Stimulated activated CD4-positive, alpha-beta T cell treated with anti-CD3 and anti-CD28 coated beads, TNF-alpha, amount 100 ng/mL, for 48 hours (primary cell): ENCODE measurements at regions not wholly inside any gene's neighbourhood (a gene's known extent, or its start where the extent isn't known, plus 50 kb on each side); places are given as distances from the start of the nearest gene placed in this dataset.

Source experiments
- DNase-seq, 3 donors: peaks; one replicate each; pipeline ENCODE4 v3.0.0-alpha.2; 2020; ENCODE audit warnings: low read depth in 3 of 3

- no peak for DNase-seq
These were observed 135.6 kb downstream of the ACTL7B start for GRCh38 chr9:108720191-108720642.

- DNase-seq = no peak
These were observed 145.4 kb downstream of the ACTL7B start for GRCh38 chr9:108710424-108710823.

GRCh38 chr9:108709997-108710396 is 145.8 kb downstream of the ACTL7B start:
- DNase-seq = no peak

GRCh38 chr9:108709126-108709525 is 146.7 kb downstream of the ACTL7B start:
- DNase-seq = no peak

GRCh38 chr9:108708448-108708847 is 147.3 kb downstream of the ACTL7B start:
- DNase-seq = no peak

GRCh38 chr9:108707120-108707519 is 148.7 kb downstream of the ACTL7B start:
- no peak for DNase-seq

GRCh38 chr9:108704156-108704852 is 151.5 kb downstream of the ACTL7B start:
- no peak for DNase-seq

GRCh38 chr9:108703429-108703828 is 152.4 kb downstream of the ACTL7B start:
- no peak for DNase-seq

- no peak for DNase-seq
These were observed 153.1 kb downstream of the ACTL7B start for GRCh38 chr9:108702681-108703080.

GRCh38 chr9:108698801-108699200 is 157.0 kb downstream of the ACTL7B start:
- no peak for DNase-seq

- no peak for DNase-seq
These were observed 157.6 kb downstream of the ACTL7B start for GRCh38 chr9:108698231-108698630.

GRCh38 chr9:108696156-108696555 is 159.6 kb downstream of the ACTL7B start:
- no peak for DNase-seq

- no peak for DNase-seq
These were observed 161.6 kb downstream of the ACTL7B start for GRCh38 chr9:108694170-108694569.

- no peak for DNase-seq
These were observed 164.2 kb downstream of the ACTL7B start for GRCh38 chr9:108691614-108692013.

- no peak for DNase-seq
These were observed 167.1 kb downstream of the ACTL7B start for GRCh38 chr9:108688676-108689075.

- DNase-seq = no peak
These were observed 167.7 kb downstream of the ACTL7B start for GRCh38 chr9:108688051-108688450.

- DNase-seq = no peak
These were observed 168.5 kb downstream of the ACTL7B start for GRCh38 chr9:108687006-108687987.

GRCh38 chr9:108684288-108685025 is 171.3 kb downstream of the ACTL7B start:
- DNase-seq = no peak

GRCh38 chr9:108683245-108683644 is 172.5 kb downstream of the ACTL7B start:
- no peak for DNase-seq

- DNase-seq = no peak
These were observed 173.8 kb downstream of the ACTL7B start for GRCh38 chr9:108681851-108682590.

- no peak for DNase-seq
These were observed 174.8 kb downstream of the ACTL7B start for GRCh38 chr9:108680946-108681345.
